ENCODE measurements at regions not wholly inside any gene's neighbourhood (a gene's known extent, or its start where the extent isn't known, plus 50 kb on each side); places are given as distances from the start of the nearest gene placed in this dataset.

DNA sequence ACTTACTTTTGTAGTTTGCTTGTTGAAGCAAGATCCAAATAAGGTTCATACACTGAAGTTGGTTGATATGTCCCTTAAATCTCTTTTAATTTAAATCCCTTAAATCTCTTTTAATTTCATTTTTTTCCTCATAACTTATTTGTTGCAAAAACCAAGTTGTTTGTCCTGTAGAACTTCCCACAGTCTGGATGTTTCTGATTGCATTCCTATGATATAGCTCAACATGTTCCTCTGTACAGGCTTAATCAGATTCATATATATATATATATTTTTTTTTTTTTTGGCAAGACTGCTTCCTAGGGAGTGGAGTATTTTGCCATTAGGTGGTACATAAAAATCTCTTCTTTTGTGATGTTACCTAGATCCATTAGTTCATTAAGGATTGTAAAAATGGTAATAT, 174.9 kb upstream of the MKLN1 start:
- H3K79me2 ChIP-seq (ENCODE audit: control insufficient read depth, insufficient read depth, low read length): no peaks in the 10 kb centered on the region
- POLR2A ChIA-PET: no interaction called here
- no peaks in the 10 kb centered on the region for H3K36me3 ChIP-seq (ENCODE audit: control insufficient read depth in 2 of 2, extremely low read depth in 1 of 2, insufficient read depth in 2 of 2, low read length in 2 of 2)
- H3K4me3 ChIP-seq (replicated peaks in 1 of 3; ENCODE audit: insufficient read depth in 1 of 3, low read depth in 1 of 3, low read length in 3 of 3): no peak overlapping the region
- H4K20me1 ChIP-seq (replicated peaks; ENCODE audit: control insufficient read depth, extremely low read depth, insufficient read depth, low read length): no peaks in the 10 kb centered on the region
- no peak overlapping the region for H3K4me2 ChIP-seq (ENCODE audit: insufficient read depth, low read length)
- no peaks in the 10 kb centered on the region for H3K9me3 ChIP-seq (replicated peaks; ENCODE audit: control insufficient read depth, insufficient read depth, low read length)
- dilution Hi-C loops (cut with MboI; ENCODE audit: extremely low pct_ligation_motif_present, low sequenced_read_pairs): no loop called here
- DNase-seq (ENCODE audit: low read depth, low spot score) (no peak), FAIRE-seq (no peak)
- no peak overlapping the region for H3K27ac ChIP-seq (ENCODE audit: insufficient read depth, low read depth, low read length)
- BruUV-seq (replicated peaks): no TSS peak
- intact Hi-C loops (cut with micrococcal nuclease): no loop called here
- H3K27me3 ChIP-seq (ENCODE audit: control insufficient read depth in 2 of 2, insufficient read depth in 2 of 2, low read length in 2 of 2): peaks cover 0 to 5% of the 10 kb centered on the region in 2 experiments
- H3K9me1 ChIP-seq (replicated peaks; ENCODE audit: control insufficient read depth, extremely low read depth, insufficient read depth, low read length): no peaks in the 10 kb centered on the region
- no peak overlapping the region for H2AFZ ChIP-seq (ENCODE audit: low read depth, low read length)
- no peaks in the 10 kb centered on the region for H3K4me1 ChIP-seq (ENCODE audit: control insufficient read depth, extremely low read depth, insufficient read depth, low read length)
- H3K9ac ChIP-seq (replicated peaks; ENCODE audit: extremely low read depth, insufficient read depth, low read length): no peak overlapping the region
- CTCF ChIA-PET: no interaction called here
- no peak for TF ChIP-seq FOS (IDR thresholded peaks at IDR 0.05; ENCODE audit: borderline replicate concordance, insufficient read depth, low read length)
- no peak for TF ChIP-seq POLR2AphosphoS5 (IDR thresholded peaks at IDR 0.05; ENCODE audit: insufficient read depth, low read depth, low read length)
- no peak for TF ChIP-seq POLR2A (IDR thresholded peaks at IDR 0.05; ENCODE audit: low read depth, low read length)
- TF ChIP-seq CTCF (IDR thresholded peaks at IDR 0.05; ENCODE audit: extremely low read depth in 1 of 2, insufficient read depth in 1 of 2, low read depth in 1 of 2, low read length in 2 of 2): no peak
- no peak for TF ChIP-seq MYC (IDR thresholded peaks at IDR 0.05; ENCODE audit: low read depth, low read length)
- no peak for TF ChIP-seq GATA2 (IDR thresholded peaks at IDR 0.05; ENCODE audit: insufficient read depth, insufficient read length, low read depth, low read length)
- no peak for TF ChIP-seq EZH2 (IDR thresholded peaks at IDR 0.05; ENCODE audit: borderline replicate concordance, low read depth, low read length, severe bottlenecking)
- TF ChIP-seq JUN (IDR thresholded peaks at IDR 0.05; ENCODE audit: borderline replicate concordance, insufficient read depth, insufficient read length, low read depth): no peak
- TF ChIP-seq MAX (IDR thresholded peaks at IDR 0.05; ENCODE audit: insufficient read depth, insufficient read length): no peak
